Smooth muscle cell (in vitro differentiated cells): ENCODE measurements at regions not wholly inside any gene's neighbourhood (a gene's known extent, or its start where the extent isn't known, plus 50 kb on each side); places are given as distances from the start of the nearest gene placed in this dataset.

Source experiments
- DNase-seq: peaks from one replicate; lab custom pipeline; 2025; ENCODE audit not compliant: unreplicated experiment; lab: John Stamatoyannopoulos, UW
- H2AFZ ChIP-seq: fragments of 200-600 bp; sonication (generic); 2 replicates; pipeline ENCODE4 v1.6.0; 2016; ENCODE audit warnings: antibody characterized with exemption, low read depth, mild to moderate bottlenecking
- H3F3A ChIP-seq: fragments of 200-600 bp; sonication (generic); 2 replicates; pipeline ENCODE4 v1.6.0; 2017; ENCODE audit warnings: antibody characterized with exemption, low read depth
- H3K27ac ChIP-seq: fragments of 200-600 bp; sonication (generic); 2 replicates; pipeline ENCODE4 v1.5.1; 2016; ENCODE audit warnings: low read depth, mild to moderate bottlenecking
- H3K27me3 ChIP-seq: fragments of 200-600 bp; sonication (generic); 2 replicates; pipeline ENCODE4 v1.6.1; 2016; ENCODE audit warnings: low read depth, mild to moderate bottlenecking
- H3K36me3 ChIP-seq: fragments of 200-600 bp; sonication (generic); 2 replicates; pipeline ENCODE4 v1.5.1; 2016; ENCODE audit warnings: low read depth
- H3K4me1 ChIP-seq: fragments of 200-600 bp; sonication (generic); 2 replicates; pipeline ENCODE4 v1.5.1; 2016; ENCODE audit warnings: low read depth
- H3K4me2 ChIP-seq: fragments of 200-600 bp; sonication (generic); 2 replicates; pipeline ENCODE4 v1.6.0; 2016; ENCODE audit warnings: mild to moderate bottlenecking
- H3K4me3 ChIP-seq: fragments of 200-600 bp; sonication (generic); 2 replicates; pipeline ENCODE4 v1.5.1; 2016; ENCODE audit warnings: mild to moderate bottlenecking
- H3K79me2 ChIP-seq: fragments of 200-600 bp; sonication (generic); 2 replicates; pipeline ENCODE4 v1.6.0; 2016; ENCODE audit warnings: low read depth, mild to moderate bottlenecking
- H3K9ac ChIP-seq: fragments of 200-600 bp; sonication (generic); 2 replicates; pipeline ENCODE4 v1.6.0; 2016; ENCODE audit warnings: low read depth
- H3K9me3 ChIP-seq: fragments of 200-600 bp; sonication (generic); replicated peaks from 2 replicates; pipeline ENCODE4 v1.5.1; 2016; ENCODE audit warnings: low read depth
- H4K20me1 ChIP-seq: fragments of 200-600 bp; sonication (generic); 2 replicates; pipeline ENCODE4 v1.6.0; 2016; ENCODE audit warnings: low read depth
- WGBS: methylation state at CpG from one replicate; pipeline ENCODE4 v1.1.7; 2016; ENCODE audit warnings: low lambda C conversion rate; 5-methylcytosine and 5-hydroxymethylcytosine counted together
- TF ChIP-seq, protein P1 (sequence below): fragments of 200-600 bp; sonication (generic); IDR thresholded peaks from 2 replicates; pipeline ENCODE4 v1.5.1; 2017; ENCODE audit warnings: borderline replicate concordance, mild to moderate bottlenecking, antibody characterized with exemption; ENCODE audit not compliant: insufficient read depth, poor library complexity, severe bottlenecking

GRCh38 chr14:61147381-61147821 lies 133.7 kb downstream of the TMEM30B start:
- no peak overlapping the region for H2AFZ ChIP-seq
- no peak for DNase-seq
- no peaks in the 10 kb centered on the region for H3F3A ChIP-seq
- no peak overlapping the region for H3K4me3 ChIP-seq
- TF ChIP-seq, protein P1, sequence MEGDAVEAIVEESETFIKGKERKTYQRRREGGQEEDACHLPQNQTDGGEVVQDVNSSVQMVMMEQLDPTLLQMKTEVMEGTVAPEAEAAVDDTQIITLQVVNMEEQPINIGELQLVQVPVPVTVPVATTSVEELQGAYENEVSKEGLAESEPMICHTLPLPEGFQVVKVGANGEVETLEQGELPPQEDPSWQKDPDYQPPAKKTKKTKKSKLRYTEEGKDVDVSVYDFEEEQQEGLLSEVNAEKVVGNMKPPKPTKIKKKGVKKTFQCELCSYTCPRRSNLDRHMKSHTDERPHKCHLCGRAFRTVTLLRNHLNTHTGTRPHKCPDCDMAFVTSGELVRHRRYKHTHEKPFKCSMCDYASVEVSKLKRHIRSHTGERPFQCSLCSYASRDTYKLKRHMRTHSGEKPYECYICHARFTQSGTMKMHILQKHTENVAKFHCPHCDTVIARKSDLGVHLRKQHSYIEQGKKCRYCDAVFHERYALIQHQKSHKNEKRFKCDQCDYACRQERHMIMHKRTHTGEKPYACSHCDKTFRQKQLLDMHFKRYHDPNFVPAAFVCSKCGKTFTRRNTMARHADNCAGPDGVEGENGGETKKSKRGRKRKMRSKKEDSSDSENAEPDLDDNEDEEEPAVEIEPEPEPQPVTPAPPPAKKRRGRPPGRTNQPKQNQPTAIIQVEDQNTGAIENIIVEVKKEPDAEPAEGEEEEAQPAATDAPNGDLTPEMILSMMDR = no peak
- whole genome bisulfite sequencing = 91% methylated on average over 7 of the region's 7 CpGs
- no peaks in the 10 kb centered on the region for H4K20me1 ChIP-seq
- H3K4me1 ChIP-seq = peaks cover 10% of the 10 kb centered on the region
- H3K9ac ChIP-seq = no peak overlapping the region
- no peaks in the 10 kb centered on the region for H3K36me3 ChIP-seq
- H3K4me2 ChIP-seq = no peak overlapping the region
- peaks cover 3% of the 10 kb centered on the region for H3K9me3 ChIP-seq
- H3K79me2 ChIP-seq = no peaks in the 10 kb centered on the region
- no peak overlapping the region for H3K27ac ChIP-seq
- H3K27me3 ChIP-seq = no peaks in the 10 kb centered on the region

DNA sequence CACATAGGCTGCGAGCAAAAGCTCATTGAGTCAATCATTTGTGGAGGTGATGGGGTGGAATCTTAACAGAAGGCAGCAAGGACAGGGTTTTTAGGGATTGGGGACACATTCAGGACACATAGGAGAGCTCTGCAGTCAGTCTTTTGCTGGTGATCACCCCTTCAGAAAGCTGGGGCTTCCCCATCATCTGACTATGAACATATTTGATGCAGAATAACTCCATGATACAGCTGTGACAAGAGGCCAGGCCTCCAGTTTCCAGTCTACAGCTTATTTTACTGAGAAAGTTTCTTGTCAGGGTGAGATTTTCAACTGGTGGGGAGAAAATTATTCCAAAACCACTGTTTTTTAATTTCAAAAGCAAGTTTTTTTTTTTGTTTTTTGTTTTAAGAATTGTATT lies 134.2 kb downstream of the TMEM30B start:
- DNase-seq = no peak
- Histone ChIP-seq H3K36me3 (no peaks in the 10 kb centered on the region), H3F3A (no peaks in the 10 kb centered on the region), H3K27me3 (no peaks in the 10 kb centered on the region), H3K4me2 (no peak overlapping the region), H3K4me1 (peaks cover 10% of the 10 kb centered on the region), H3K9me3 (peaks cover 3% of the 10 kb centered on the region), H4K20me1 (no peaks in the 10 kb centered on the region), H3K79me2 (no peaks in the 10 kb centered on the region), H3K9ac (no peak overlapping the region), H3K27ac (peak overlapping the region; percentile 79), H3K4me3 (no peak overlapping the region), H2AFZ (no peak overlapping the region)
- TF ChIP-seq, protein P1 = no peak
- 96% methylated on average over 1 of the region's 1 CpG for whole genome bisulfite sequencing

DNA sequence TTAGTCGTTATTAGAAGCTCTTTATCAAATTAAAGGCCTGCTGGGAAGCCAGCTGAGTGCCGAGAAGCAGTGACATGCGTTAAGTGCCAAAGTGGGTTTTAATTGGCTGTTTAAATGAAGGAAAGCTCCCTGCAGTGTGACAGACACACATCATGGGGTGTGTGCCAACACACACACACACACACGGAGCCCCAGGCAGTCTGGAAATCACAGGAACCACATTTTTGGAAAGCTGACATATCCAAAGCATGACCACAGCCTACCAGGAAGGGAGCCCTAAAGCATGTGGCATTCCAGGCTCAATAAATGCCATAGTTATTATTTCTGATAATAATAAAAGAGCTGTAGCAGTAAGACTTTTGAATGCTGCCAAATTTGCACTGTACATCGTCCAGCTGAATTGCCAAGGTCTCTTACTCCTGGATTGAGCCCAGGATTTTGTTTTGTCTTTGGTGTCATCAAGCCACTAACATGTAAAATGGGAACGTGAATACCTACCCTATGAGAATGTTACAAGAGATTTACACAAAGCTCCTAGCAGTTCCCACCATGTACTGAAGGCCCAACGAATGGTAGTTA lies 135.1 kb downstream of the TMEM30B start:
- Histone ChIP-seq H3K4me3 (no peak overlapping the region), H3K4me1 (peaks cover 10% of the 10 kb centered on the region), H3K36me3 (no peaks in the 10 kb centered on the region), H3K9me3 (peaks cover 3% of the 10 kb centered on the region), H2AFZ (no peak overlapping the region), H3K27ac (peak overlapping the region; percentile 79), H3K79me2 (no peaks in the 10 kb centered on the region), H3K9ac (peak overlapping the region; percentile 22), H3K27me3 (no peaks in the 10 kb centered on the region), H3F3A (no peaks in the 10 kb centered on the region), H3K4me2 (peak overlapping the region; percentile 19), H4K20me1 (no peaks in the 10 kb centered on the region)
- WGBS = 73% methylated on average over 7 of the region's 7 CpGs
- no peak for DNase-seq
- TF ChIP-seq, protein P1 = no peak
